Fibroblast of skin of right quadriceps (primary cell): ENCODE measurements at regions not wholly inside any gene's neighbourhood (a gene's known extent, or its start where the extent isn't known, plus 50 kb on each side); places are given as distances from the start of the nearest gene placed in this dataset.

ENCODE experiments used
- DNase-seq: peaks from one replicate; pipeline ENCODE4 v3.0.0-alpha.2; 2013

- DNase-seq: peak; percentile 25
Observed at GRCh38 chr5:167626341-167627123, 664.9 kb upstream of the WWC1 start.

GRCh38 chr5:167629634-167630033, 661.8 kb upstream of the WWC1 start:
- DNase-seq: no peak

GRCh38 chr5:167631191-167631590, 660.3 kb upstream of the WWC1 start:
- no peak for DNase-seq

- DNase-seq: no peak
Observed at GRCh38 chr5:167633114-167633513, 658.3 kb upstream of the WWC1 start.

GRCh38 chr5:167633931-167634341, 657.5 kb upstream of the WWC1 start:
- peak; percentile 96 for DNase-seq

- DNase-seq: peak; percentile 96
Observed at GRCh38 chr5:167634432-167634831, 657.0 kb upstream of the WWC1 start.

GRCh38 chr5:167638816-167639215, 652.6 kb upstream of the WWC1 start:
- peak; percentile 51 for DNase-seq

GRCh38 chr5:167639273-167639672, 652.2 kb upstream of the WWC1 start:
- peak; percentile 75 for DNase-seq

- peak; percentile 77 for DNase-seq
Observed at GRCh38 chr5:167639766-167640165, 651.7 kb upstream of the WWC1 start.

- peak; percentile 43 for DNase-seq
Observed at GRCh38 chr5:167642181-167642580, 649.3 kb upstream of the WWC1 start.

GRCh38 chr5:167642779-167643517, 648.5 kb upstream of the WWC1 start:
- DNase-seq: peak; percentile 100

GRCh38 chr5:167643631-167644280, 647.7 kb upstream of the WWC1 start:
- DNase-seq: peak; percentile 77

- peak; percentile 44 for DNase-seq
Observed at GRCh38 chr5:167644619-167645018, 646.8 kb upstream of the WWC1 start.

- DNase-seq: no peak
Observed at GRCh38 chr5:167649471-167649870, 642.0 kb upstream of the WWC1 start.

- DNase-seq: no peak
Observed at GRCh38 chr5:167652690-167653089, 638.8 kb upstream of the WWC1 start.

- no peak for DNase-seq
Observed at GRCh38 chr5:167653645-167654106, 637.8 kb upstream of the WWC1 start.

GRCh38 chr5:167657016-167657415, 634.4 kb upstream of the WWC1 start:
- no peak for DNase-seq

- DNase-seq: peak; percentile 75
Observed at GRCh38 chr5:167658889-167659288, 632.6 kb upstream of the WWC1 start.

- DNase-seq: no peak
Observed at GRCh38 chr5:167661605-167662004, 629.8 kb upstream of the WWC1 start.

GRCh38 chr5:167664222-167664804, 627.1 kb upstream of the WWC1 start:
- DNase-seq: no peak

- DNase-seq: no peak
Observed at GRCh38 chr5:167665841-167666375, 625.5 kb upstream of the WWC1 start.

- DNase-seq: peak; percentile 84
Observed at GRCh38 chr5:167671176-167671575, 620.3 kb upstream of the WWC1 start.

- no peak for DNase-seq
Observed at GRCh38 chr5:167673942-167674341, 617.5 kb upstream of the WWC1 start.
